NCI-H1092 (cell line): ENCODE measurements at regions not wholly inside any gene's neighbourhood (a gene's known extent, or its start where the extent isn't known, plus 50 kb on each side); places are given as distances from the start of the nearest gene placed in this dataset.

ENCODE experiments used
- DNase-seq: peaks from one replicate; lab custom pipeline; 2025; lab: John Stamatoyannopoulos, UW

GRCh38 chr11:112540261-112540660 is 279.6 kb upstream of the PLET1 start:
- no peak for DNase-seq

- DNase-seq = no peak
These were observed 280.7 kb upstream of the PLET1 start for GRCh38 chr11:112541140-112542046.

- no peak for DNase-seq
These were observed 281.8 kb upstream of the PLET1 start for GRCh38 chr11:112542479-112542878.

GRCh38 chr11:112543390-112543789 is 282.7 kb upstream of the PLET1 start:
- no peak for DNase-seq

GRCh38 chr11:112548641-112549040 is 288.0 kb upstream of the PLET1 start:
- DNase-seq = no peak

- DNase-seq = no peak
These were observed 292.6 kb upstream of the PLET1 start for GRCh38 chr11:112553205-112553731.

GRCh38 chr11:112554586-112554985 is 293.9 kb upstream of the PLET1 start:
- no peak for DNase-seq

- peak; percentile 62 for DNase-seq
These were observed 295.1 kb upstream of the PLET1 start for GRCh38 chr11:112555491-112556364.

- no peak for DNase-seq
These were observed 298.0 kb upstream of the PLET1 start for GRCh38 chr11:112558691-112559090.

- no peak for DNase-seq
These were observed 303.1 kb upstream of the PLET1 start for GRCh38 chr11:112563808-112564207.

GRCh38 chr11:112564228-112564955 is 303.7 kb upstream of the PLET1 start:
- DNase-seq = no peak

GRCh38 chr11:112565551-112565950 is 304.9 kb upstream of the PLET1 start:
- DNase-seq = no peak

GRCh38 chr11:112566124-112566523 is 305.5 kb upstream of the PLET1 start:
- DNase-seq = no peak

GRCh38 chr11:112570333-112570732 is 309.7 kb upstream of the PLET1 start:
- no peak for DNase-seq

- no peak for DNase-seq
These were observed 318.6 kb upstream of the PLET1 start for GRCh38 chr11:112579282-112579681.

GRCh38 chr11:112580864-112581263 is 320.2 kb upstream of the PLET1 start:
- DNase-seq = no peak

- DNase-seq = no peak
These were observed 321.1 kb upstream of the PLET1 start for GRCh38 chr11:112581747-112582146.

GRCh38 chr11:112582366-112582765 is 321.7 kb upstream of the PLET1 start:
- no peak for DNase-seq

- DNase-seq = no peak
These were observed 322.7 kb upstream of the PLET1 start for GRCh38 chr11:112583261-112583893.

- DNase-seq = no peak
These were observed 324.0 kb upstream of the PLET1 start for GRCh38 chr11:112584672-112585071.

GRCh38 chr11:112587664-112588063 is 327.0 kb upstream of the PLET1 start:
- DNase-seq = no peak
